LNCAP (cell line): ENCODE measurements at regions not wholly inside any gene's neighbourhood (a gene's known extent, or its start where the extent isn't known, plus 50 kb on each side); places are given as distances from the start of the nearest gene placed in this dataset.

Source experiments
- TF ChIP-seq, protein P1 (sequence below): fragments of 450-650 bp; IDR thresholded peaks from 2 replicates; pipeline ENCODE4 v1.5.1; 2017; ENCODE audit warnings: mild to moderate bottlenecking

DNA sequence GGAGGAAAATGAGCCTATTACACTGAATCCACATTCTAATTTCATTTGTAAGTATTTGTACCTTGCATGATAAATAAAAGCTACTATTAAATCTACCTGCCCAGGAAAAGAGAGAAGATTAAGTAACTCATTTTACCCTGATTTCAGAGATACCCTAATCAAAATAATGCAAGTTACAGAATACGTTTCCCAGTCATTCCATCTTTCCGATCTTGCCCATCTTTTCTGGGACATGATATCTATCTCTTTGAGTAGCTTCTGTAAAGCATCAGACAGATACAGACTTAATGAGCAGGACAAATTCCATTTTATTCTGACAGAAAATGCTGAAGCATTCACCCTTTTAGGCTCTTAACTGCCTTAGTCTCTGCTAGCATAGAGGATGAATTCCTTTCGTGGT lies 56.6 kb downstream of the SPRY2 start:
- TF ChIP-seq, protein P1, sequence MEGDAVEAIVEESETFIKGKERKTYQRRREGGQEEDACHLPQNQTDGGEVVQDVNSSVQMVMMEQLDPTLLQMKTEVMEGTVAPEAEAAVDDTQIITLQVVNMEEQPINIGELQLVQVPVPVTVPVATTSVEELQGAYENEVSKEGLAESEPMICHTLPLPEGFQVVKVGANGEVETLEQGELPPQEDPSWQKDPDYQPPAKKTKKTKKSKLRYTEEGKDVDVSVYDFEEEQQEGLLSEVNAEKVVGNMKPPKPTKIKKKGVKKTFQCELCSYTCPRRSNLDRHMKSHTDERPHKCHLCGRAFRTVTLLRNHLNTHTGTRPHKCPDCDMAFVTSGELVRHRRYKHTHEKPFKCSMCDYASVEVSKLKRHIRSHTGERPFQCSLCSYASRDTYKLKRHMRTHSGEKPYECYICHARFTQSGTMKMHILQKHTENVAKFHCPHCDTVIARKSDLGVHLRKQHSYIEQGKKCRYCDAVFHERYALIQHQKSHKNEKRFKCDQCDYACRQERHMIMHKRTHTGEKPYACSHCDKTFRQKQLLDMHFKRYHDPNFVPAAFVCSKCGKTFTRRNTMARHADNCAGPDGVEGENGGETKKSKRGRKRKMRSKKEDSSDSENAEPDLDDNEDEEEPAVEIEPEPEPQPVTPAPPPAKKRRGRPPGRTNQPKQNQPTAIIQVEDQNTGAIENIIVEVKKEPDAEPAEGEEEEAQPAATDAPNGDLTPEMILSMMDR, result no peak

DNA sequence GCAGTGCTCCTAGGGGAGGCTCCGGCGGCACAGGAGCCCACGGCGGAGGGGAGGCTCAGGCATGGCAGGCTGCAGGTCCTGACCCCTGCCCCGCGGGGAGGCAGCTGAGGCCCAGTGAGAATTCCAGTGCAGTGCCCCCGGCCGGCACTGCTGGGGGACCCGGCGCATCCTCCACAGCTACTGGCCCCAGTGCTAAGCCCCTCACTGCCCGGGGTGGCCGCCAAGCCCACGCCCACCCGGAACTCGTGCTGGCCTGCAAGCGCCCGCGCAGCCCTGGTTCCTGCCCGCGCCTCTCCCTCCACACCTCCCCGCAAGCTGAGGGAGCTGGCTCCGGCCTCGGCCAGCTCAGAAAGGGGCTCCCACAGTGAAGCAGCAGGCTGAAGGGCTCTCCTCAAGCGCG lies 62.2 kb downstream of the SPRY2 start:
- TF ChIP-seq, protein P1, result no peak

DNA sequence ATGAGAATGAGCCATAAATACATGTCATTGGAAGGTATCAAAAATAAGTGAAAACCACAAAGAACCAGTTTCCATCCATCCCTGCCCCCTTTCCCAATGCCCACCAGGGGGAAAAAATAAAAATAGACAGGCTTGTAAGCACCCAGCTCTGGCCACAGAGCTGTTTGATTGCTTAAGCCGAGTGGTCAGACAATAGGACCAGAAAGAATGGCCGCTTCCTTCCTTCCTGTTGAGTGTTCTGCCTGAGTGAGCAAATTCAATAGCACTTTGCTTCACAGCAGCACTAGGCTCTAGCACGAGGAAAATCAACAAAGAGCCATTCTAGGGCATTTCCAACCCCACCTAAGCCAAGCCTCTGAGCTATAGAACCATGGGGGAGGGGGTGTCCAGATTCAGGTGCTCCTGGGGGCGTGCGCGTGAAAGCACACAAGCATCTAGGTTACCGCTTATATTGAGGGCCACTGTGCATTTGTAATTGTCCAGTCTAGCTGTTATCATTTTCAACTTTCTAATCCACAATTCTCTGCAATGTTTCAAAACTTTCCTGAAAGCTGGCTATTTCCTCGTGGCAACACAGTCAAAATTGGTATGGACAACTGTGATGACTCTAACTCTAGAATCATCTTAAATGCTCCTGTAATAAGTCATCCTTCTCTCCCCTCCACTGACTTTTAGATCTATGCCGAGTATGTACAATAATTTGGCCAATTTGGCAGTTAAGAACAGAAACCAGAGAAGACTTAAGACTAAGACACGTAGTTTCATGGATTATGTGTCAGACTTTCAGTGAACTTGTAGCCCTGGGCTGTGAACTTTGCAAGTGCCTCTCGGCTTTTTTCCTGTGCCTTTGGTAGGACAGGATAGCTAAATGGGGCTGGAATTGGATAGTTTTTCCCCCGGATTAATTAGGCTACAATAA lies 64.3 kb downstream of the SPRY2 start:
- TF ChIP-seq, protein P1, result no peak

DNA sequence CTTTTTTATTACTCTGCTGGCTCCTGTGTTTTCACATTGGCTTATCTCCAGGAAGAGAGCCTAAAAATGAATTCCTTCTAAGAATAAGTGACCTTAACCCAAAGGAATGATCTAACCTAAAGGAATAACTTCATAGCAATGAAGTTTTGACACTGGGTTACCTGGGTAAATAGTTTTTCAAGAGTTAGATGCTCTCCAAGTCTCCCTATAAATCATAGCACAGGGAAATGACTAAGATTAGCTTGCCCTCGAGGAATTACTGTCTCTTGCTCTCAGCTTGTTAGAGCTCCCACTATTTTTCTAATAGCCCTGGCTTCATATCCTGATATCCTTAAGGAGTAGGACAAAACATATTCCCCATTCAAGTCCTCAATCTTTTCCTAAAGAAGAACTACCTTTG lies 66.3 kb downstream of the SPRY2 start:
- TF ChIP-seq, protein P1, result no peak

DNA sequence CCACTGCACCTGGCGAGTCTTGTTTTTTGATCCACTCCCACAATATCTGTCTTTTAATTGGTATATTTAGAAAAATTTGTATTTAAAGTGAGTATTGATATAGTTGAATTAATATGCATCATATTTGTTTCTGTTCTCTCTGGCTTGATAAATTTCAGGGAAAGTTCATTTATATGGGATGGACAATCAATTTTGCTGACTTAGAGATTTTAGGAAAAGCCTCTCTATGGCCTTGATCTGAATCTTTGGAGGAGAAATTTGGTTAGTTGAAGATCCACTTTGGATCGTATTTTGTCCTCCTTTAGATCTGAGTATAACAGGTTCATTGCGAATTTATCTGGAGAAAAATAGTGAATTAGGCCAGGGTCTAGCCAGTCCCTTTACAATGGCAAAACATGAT lies 67.2 kb downstream of the SPRY2 start:
- TF ChIP-seq, protein P1, result no peak

DNA sequence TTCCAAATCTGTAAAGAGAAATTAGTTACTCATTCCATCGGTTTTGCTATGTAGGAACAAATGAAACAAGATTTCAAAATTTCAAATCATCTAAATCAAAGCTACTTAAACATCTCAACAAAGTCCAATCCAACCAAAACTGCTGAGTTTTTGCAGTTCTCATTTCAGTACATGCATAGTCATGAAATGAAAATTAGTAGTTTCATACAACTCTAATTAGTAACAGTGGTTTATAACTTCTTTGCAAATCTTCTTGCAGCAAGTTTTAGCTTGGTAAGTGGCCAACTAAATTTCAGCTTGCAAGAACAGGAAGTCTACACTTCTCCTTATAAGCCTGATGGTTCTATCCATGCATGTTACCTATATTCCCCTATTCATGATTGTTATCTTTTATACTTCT lies 75.6 kb downstream of the SPRY2 start:
- TF ChIP-seq, protein P1, result no peak

DNA sequence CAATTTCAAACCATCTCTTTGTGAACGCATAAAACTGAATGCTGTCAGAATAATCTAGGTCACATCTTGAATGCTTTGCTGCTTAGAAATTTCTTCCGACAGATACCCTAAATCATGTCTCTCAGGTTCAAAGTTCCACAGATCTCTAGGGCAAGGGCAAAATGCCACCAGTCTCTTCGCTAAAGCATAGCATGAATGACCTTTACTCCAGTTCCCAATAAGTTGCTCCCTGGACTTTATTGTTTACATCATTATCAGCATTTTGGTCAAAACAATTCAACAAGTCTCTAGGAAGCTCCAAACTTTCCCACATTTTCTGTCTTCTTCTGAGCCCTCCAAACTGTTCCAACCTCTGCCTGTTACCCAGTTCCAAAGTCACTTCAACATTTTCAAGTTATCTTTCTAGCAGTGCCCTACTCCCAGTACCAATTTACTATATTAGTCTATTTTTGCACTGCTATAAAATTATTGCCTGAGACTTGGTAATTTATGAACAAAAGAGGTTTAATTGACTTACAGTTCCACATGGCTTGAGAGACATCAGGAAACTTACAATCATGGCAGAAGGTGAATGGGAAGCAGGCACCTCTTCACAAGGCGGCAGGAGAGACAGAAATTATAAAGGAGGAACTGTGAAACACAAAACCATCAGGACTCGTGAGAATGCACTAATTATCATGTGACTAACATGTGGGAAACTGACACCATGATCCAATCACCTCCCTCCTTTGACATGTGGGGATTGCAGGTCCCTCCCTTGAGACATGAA lies 77.0 kb downstream of the SPRY2 start:
- TF ChIP-seq, protein P1, result no peak
